Vagina (tissue), 2 donors: ENCODE measurements at regions not wholly inside any gene's neighbourhood (a gene's known extent, or its start where the extent isn't known, plus 50 kb on each side); places are given as distances from the start of the nearest gene placed in this dataset.

Experiments used
- POLR2A ChIP-seq, 2 donors: fragments of 450-650 bp; IDR thresholded peaks; one replicate each; pipeline ENCODE4 v1.6.1; 2017; ENCODE audit warnings: antibody characterized with exemption in 2 of 2, mild to moderate bottlenecking in 2 of 2, moderate library complexity in 2 of 2
- POLR2AphosphoS5 ChIP-seq, 2 donors: sonication (generic); formaldehyde crosslinking; IDR thresholded peaks; one replicate each; pipeline ENCODE4 v1.9.0; 2017; ENCODE audit warnings: antibody characterized with exemption in 2 of 2, mild to moderate bottlenecking in 2 of 2, low read depth in 1 of 2; ENCODE audit not compliant: insufficient read depth in 1 of 2
- TF ChIP-seq, protein P1 (sequence below), 3 experiments: fragments of 450-650 bp in 2 of 3; fragments of 200-600 bp in 1 of 3; sonication (generic) in 1 of 3; IDR thresholded peaks; one replicate each; pipeline ENCODE4 v1.5.1; 2017 to 2019; ENCODE audit warnings: antibody characterized with exemption in 3 of 3, mild to moderate bottlenecking in 2 of 3, moderate library complexity in 2 of 3

DNA sequence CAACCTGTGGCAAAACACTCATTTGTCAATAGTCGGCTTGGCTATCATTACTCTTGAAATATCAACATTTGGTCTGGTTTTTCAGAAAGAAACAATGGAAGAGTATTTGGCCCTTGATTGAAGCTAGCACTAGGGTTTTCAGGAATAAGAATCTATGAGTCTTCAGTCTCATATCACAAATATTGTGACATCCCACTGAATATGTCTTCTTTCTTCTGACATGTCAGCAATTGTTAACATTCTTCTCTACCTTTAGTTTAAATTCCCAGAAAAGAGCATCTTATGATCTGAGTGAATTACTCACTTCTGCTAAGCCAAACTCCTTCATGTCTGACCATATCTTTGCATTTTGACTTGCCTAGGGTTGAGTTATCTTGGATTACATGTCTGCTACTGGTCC lies 435.2 kb upstream of the SEMA3D start:
- TF ChIP-seq, protein P1, sequence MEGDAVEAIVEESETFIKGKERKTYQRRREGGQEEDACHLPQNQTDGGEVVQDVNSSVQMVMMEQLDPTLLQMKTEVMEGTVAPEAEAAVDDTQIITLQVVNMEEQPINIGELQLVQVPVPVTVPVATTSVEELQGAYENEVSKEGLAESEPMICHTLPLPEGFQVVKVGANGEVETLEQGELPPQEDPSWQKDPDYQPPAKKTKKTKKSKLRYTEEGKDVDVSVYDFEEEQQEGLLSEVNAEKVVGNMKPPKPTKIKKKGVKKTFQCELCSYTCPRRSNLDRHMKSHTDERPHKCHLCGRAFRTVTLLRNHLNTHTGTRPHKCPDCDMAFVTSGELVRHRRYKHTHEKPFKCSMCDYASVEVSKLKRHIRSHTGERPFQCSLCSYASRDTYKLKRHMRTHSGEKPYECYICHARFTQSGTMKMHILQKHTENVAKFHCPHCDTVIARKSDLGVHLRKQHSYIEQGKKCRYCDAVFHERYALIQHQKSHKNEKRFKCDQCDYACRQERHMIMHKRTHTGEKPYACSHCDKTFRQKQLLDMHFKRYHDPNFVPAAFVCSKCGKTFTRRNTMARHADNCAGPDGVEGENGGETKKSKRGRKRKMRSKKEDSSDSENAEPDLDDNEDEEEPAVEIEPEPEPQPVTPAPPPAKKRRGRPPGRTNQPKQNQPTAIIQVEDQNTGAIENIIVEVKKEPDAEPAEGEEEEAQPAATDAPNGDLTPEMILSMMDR (IDR thresholded peaks at IDR 0.05) = no peak
- TF ChIP-seq POLR2AphosphoS5 (IDR thresholded peaks at IDR 0.05; ENCODE audit: insufficient read depth in 1 of 2, low read depth in 1 of 2) (no peak), POLR2A (IDR thresholded peaks at IDR 0.05) (no peak)
